ENCODE measurements at regions not wholly inside any gene's neighbourhood (a gene's known extent, or its start where the extent isn't known, plus 50 kb on each side); places are given as distances from the start of the nearest gene placed in this dataset.

DNA sequence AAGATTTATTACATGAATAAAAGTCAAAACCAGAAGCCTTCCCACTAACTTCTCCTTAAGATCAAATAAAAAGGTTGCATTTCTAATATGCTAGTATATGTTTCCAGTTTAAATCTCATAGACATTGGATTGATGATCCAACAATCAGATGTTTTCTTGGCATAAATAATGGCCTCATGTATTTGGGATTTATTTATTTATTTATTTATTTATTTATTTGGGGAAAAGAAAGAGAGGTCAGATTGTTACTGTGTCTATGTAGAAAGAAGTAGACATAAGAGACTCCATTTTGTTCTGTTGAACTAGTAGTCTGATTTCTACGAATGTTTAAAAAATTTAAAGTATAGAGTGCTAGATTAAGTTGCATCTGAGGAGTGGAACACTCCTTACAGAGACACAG lies 422.4 kb downstream of the ADGRL2 start:
- ATAC-seq (no peak), DNase-seq (no peak)
- H3K36me3 Mint-ChIP-seq (ENCODE audit: insufficient read depth): no peaks in the 10 kb centered on the region
- H3K9me3 Mint-ChIP-seq: peaks cover 4% of the 10 kb centered on the region
- H3K4me3 Mint-ChIP-seq: no peak overlapping the region
- H3K27me3 Mint-ChIP-seq (ENCODE audit: low read depth): no peaks in the 10 kb centered on the region
- H3K4me1 Mint-ChIP-seq (ENCODE audit: low read depth): no peaks in the 10 kb centered on the region

- Mint-ChIP-seq H3K4me1 (ENCODE audit: low read depth) (no peaks in the 10 kb centered on the region), H3K4me3 (no peak overlapping the region), H3K9me3 (peaks cover 4% of the 10 kb centered on the region), H3K27me3 (ENCODE audit: low read depth) (no peaks in the 10 kb centered on the region), H3K36me3 (ENCODE audit: insufficient read depth) (no peaks in the 10 kb centered on the region)
- no peak for ATAC-seq
- DNase-seq: no peak
These were observed 421.0 kb downstream of the ADGRL2 start for GRCh38 chr1:82221721-82222120.

- DNase-seq: no peak
- H3K27me3 Mint-ChIP-seq (ENCODE audit: low read depth): no peaks in the 10 kb centered on the region
- no peaks in the 10 kb centered on the region for H3K4me1 Mint-ChIP-seq (ENCODE audit: low read depth)
- no peak for ATAC-seq
- H3K9me3 Mint-ChIP-seq: peaks cover 4% of the 10 kb centered on the region
- no peaks in the 10 kb centered on the region for H3K36me3 Mint-ChIP-seq (ENCODE audit: insufficient read depth)
- no peak overlapping the region for H3K4me3 Mint-ChIP-seq
These were observed 420.0 kb downstream of the ADGRL2 start for GRCh38 chr1:82220754-82221153.

DNA sequence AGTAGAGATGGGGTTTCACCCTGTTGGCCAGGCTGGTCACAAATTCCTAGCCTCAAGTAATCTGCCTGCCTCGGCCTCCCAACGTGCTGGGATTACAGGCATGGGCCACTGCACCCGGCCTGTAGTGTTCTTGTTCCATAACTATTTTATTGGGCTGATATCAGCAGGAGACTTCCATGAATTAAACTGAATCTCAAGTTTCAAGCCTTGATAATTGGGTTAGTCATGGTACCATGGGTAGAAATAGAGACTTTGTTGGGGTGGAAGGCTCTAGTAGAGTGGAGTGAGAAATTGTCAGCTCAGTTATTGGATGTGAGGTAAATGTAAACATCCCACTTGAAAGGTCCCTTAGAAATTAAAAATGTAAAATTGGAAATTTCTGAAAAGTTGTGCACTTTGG lies 419.1 kb downstream of the ADGRL2 start:
- H3K27me3 Mint-ChIP-seq (ENCODE audit: low read depth): no peaks in the 10 kb centered on the region
- ATAC-seq (no peak), DNase-seq (no peak)
- no peaks in the 10 kb centered on the region for H3K4me1 Mint-ChIP-seq (ENCODE audit: low read depth)
- H3K36me3 Mint-ChIP-seq (ENCODE audit: insufficient read depth): no peaks in the 10 kb centered on the region
- H3K9me3 Mint-ChIP-seq: peaks cover 4% of the 10 kb centered on the region
- no peak overlapping the region for H3K4me3 Mint-ChIP-seq

DNA sequence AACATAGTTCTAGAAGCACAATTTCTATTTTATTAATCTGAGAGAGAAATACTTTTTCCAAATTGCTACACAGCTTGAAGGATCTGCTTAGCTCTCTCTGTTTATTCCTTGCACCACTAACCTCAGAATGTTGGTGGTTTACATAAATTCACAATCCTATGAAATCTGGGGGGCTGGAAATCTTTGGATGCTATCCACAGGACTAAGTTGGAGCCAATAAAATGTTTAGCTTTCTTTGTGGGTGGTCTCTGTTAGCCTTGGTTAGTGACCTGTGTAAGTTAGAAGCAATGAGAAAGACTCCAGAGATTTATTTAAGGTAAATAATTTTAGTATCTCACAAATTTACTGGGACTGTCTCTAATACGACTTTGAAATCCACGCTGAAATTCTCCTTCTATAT lies 418.1 kb downstream of the ADGRL2 start:
- no peak for ATAC-seq
- Mint-ChIP-seq H3K4me3 (no peak overlapping the region), H3K9me3 (peaks cover 4% of the 10 kb centered on the region), H3K27me3 (ENCODE audit: low read depth) (no peaks in the 10 kb centered on the region), H3K36me3 (ENCODE audit: insufficient read depth) (no peaks in the 10 kb centered on the region), H3K4me1 (ENCODE audit: low read depth) (no peaks in the 10 kb centered on the region)
- no peak for DNase-seq

DNA sequence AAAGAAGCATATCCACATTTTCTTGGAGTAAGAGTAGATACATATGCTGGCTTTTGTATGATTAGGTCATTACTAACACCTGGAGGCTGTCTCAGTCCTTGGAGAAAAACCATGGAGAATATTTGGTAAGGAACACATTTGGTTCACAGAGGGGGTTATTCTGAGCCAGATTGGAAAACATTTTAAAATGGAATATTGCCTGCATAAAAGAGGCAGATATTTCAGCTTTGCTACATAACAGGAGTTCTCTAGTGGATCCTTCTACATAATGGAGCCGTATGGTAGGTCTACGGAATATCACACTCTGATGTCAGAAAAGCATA lies 415.1 kb downstream of the ADGRL2 start:
- H3K27me3 Mint-ChIP-seq (ENCODE audit: low read depth): no peaks in the 10 kb centered on the region
- ATAC-seq (no peak), DNase-seq (no peak)
- H3K36me3 Mint-ChIP-seq (ENCODE audit: insufficient read depth): no peaks in the 10 kb centered on the region
- no peak overlapping the region for H3K4me3 Mint-ChIP-seq
- H3K9me3 Mint-ChIP-seq: peaks cover 4% of the 10 kb centered on the region
- no peaks in the 10 kb centered on the region for H3K4me1 Mint-ChIP-seq (ENCODE audit: low read depth)

DNA sequence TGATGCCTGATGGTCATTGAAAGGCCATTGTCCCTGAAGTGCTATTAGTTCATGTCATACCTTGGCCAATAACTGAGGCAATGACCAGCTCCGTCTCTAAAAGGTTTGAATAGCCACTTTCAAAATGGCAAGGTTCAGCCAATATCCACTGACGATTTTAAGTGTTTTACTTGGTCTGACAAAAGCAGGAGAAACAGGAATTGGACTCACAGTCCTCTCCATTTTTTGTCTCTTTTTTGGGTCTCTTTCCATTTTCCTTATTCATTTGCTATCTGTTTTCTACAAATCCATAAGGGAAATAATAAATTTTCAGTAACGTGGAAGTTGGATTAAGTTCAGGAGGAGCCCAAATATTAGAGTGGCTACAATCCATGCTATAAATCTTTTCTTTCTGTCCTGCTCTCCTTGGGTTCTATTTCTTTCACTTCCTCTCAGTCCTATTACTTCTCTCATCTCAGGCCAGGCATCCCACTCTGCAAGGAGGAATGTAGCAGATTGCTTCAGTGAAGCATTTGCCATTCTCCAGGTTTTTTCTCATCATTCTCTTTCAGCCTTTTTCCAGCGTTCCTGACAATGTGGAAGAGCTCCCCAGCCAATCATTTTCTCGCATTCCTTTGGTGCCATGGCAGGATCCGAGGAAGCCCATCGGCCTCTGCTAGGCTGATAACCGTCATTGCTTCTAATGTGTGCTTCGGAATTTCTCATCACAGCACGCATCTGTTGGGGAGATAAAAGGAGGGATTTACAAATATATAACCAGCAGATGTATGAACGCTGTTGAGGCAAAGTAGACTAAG lies 414.5 kb downstream of the ADGRL2 start:
- DNase-seq (no peak), ATAC-seq (no peak)
- no peak overlapping the region for H3K4me3 Mint-ChIP-seq
- no peaks in the 10 kb centered on the region for H3K4me1 Mint-ChIP-seq (ENCODE audit: low read depth)
- H3K9me3 Mint-ChIP-seq: no peaks in the 10 kb centered on the region
- H3K27me3 Mint-ChIP-seq (ENCODE audit: low read depth): no peaks in the 10 kb centered on the region
- H3K36me3 Mint-ChIP-seq (ENCODE audit: insufficient read depth): no peaks in the 10 kb centered on the region

DNA sequence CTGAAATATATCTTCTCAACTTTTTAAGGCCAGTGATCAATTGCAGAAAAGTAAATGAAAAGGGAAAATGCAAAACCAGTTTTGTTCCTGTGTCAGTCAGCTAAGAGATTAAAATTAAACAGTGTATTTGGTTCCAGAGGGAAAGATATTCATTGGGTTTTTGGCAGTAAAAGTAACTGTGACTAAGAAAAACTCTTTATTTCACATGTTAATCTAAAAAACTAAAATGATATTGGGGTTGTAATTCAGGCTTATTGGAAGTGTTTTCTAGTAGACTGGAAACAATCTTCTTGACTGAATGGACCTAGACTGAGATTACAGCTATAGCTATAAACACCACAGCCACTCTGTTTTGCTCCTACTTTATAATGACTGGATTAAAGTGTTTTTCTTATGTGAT lies 413.9 kb downstream of the ADGRL2 start:
- H3K9me3 Mint-ChIP-seq: no peaks in the 10 kb centered on the region
- H3K4me3 Mint-ChIP-seq: no peak overlapping the region
- DNase-seq (no peak), ATAC-seq (no peak)
- no peaks in the 10 kb centered on the region for H3K4me1 Mint-ChIP-seq (ENCODE audit: low read depth)
- no peaks in the 10 kb centered on the region for H3K27me3 Mint-ChIP-seq (ENCODE audit: low read depth)
- H3K36me3 Mint-ChIP-seq (ENCODE audit: insufficient read depth): no peaks in the 10 kb centered on the region

- H3K4me1 Mint-ChIP-seq (ENCODE audit: low read depth): no peaks in the 10 kb centered on the region
- no peak overlapping the region for H3K4me3 Mint-ChIP-seq
- no peaks in the 10 kb centered on the region for H3K9me3 Mint-ChIP-seq
- no peaks in the 10 kb centered on the region for H3K27me3 Mint-ChIP-seq (ENCODE audit: low read depth)
- no peaks in the 10 kb centered on the region for H3K36me3 Mint-ChIP-seq (ENCODE audit: insufficient read depth)
- ATAC-seq (no peak), DNase-seq (no peak)
These were observed 396.9 kb downstream of the ADGRL2 start for GRCh38 chr1:82197606-82198005.

- H3K36me3 Mint-ChIP-seq (ENCODE audit: insufficient read depth): no peaks in the 10 kb centered on the region
- H3K4me3 Mint-ChIP-seq: no peak overlapping the region
- H3K4me1 Mint-ChIP-seq (ENCODE audit: low read depth): no peaks in the 10 kb centered on the region
- no peaks in the 10 kb centered on the region for H3K27me3 Mint-ChIP-seq (ENCODE audit: low read depth)
- DNase-seq: no peak
- no peak for ATAC-seq
- H3K9me3 Mint-ChIP-seq: no peaks in the 10 kb centered on the region
These were observed 394.5 kb downstream of the ADGRL2 start for GRCh38 chr1:82195245-82195644.

DNA sequence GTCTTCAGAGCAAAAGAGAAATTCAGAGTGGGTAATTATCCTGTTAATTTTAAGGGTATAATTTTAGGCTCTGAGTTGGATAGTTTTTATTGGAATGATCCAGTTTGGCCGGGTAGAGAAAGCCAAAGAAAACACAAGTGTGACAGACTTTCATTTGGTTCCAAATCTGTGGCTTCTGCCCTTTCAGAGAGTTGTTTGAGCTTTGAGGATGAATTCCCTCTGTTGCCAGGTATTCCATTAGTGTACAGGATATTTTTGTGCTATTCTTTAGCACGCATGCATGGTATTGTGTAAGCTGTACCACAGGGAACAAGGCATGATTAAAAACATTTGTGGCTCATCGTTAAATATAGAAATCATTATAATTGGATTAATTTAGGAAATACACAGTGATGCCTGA lies 384.4 kb downstream of the ADGRL2 start:
- Mint-ChIP-seq H3K9me3 (no peaks in the 10 kb centered on the region), H3K27me3 (ENCODE audit: low read depth) (no peaks in the 10 kb centered on the region), H3K4me3 (no peak overlapping the region), H3K4me1 (ENCODE audit: low read depth) (no peaks in the 10 kb centered on the region), H3K36me3 (ENCODE audit: insufficient read depth) (no peaks in the 10 kb centered on the region)
- ATAC-seq (no peak), DNase-seq (no peak)

GRCh38 chr1:82181846-82182245 lies 381.1 kb downstream of the ADGRL2 start:
- H3K27me3 Mint-ChIP-seq (ENCODE audit: low read depth): no peaks in the 10 kb centered on the region
- ATAC-seq (no peak), DNase-seq (no peak)
- H3K9me3 Mint-ChIP-seq: no peaks in the 10 kb centered on the region
- H3K36me3 Mint-ChIP-seq (ENCODE audit: insufficient read depth): no peaks in the 10 kb centered on the region
- H3K4me1 Mint-ChIP-seq (ENCODE audit: low read depth): no peaks in the 10 kb centered on the region
- no peak overlapping the region for H3K4me3 Mint-ChIP-seq

- no peak overlapping the region for H3K4me3 Mint-ChIP-seq
- H3K9me3 Mint-ChIP-seq: peaks cover under 1% of the 10 kb centered on the region
- no peak for ATAC-seq
- no peaks in the 10 kb centered on the region for H3K36me3 Mint-ChIP-seq (ENCODE audit: insufficient read depth)
- H3K27me3 Mint-ChIP-seq (ENCODE audit: low read depth): no peaks in the 10 kb centered on the region
- DNase-seq: no peak
- no peaks in the 10 kb centered on the region for H3K4me1 Mint-ChIP-seq (ENCODE audit: low read depth)
These were observed 378.4 kb downstream of the ADGRL2 start for GRCh38 chr1:82179131-82179530.

DNA sequence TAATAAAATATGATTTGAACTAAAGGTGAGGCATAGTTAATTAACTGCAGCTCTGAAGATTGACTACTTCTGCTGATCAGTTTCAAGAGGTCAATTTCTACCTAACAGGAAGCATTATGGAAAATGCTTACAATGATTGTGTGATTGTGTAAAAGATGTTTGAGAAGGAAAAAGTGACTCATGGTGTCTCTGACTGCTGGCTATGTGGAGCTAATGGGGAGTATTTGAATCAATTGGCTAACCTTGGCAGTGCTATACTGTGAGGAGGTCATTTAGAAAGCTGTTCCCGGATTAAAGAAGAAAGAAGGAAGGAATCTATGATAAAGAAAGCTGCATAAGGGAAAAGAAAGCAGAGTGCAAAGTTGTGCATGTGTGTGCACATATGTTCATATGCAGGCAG lies 376.5 kb downstream of the ADGRL2 start:
- no peak for ATAC-seq
- Mint-ChIP-seq H3K36me3 (ENCODE audit: insufficient read depth) (no peaks in the 10 kb centered on the region), H3K4me1 (ENCODE audit: low read depth) (no peaks in the 10 kb centered on the region), H3K27me3 (ENCODE audit: low read depth) (no peaks in the 10 kb centered on the region), H3K4me3 (no peak overlapping the region), H3K9me3 (peaks cover 9% of the 10 kb centered on the region)
- DNase-seq: no peak

GRCh38 chr1:82171955-82172354 lies 371.2 kb downstream of the ADGRL2 start:
- Mint-ChIP-seq H3K36me3 (ENCODE audit: insufficient read depth) (no peaks in the 10 kb centered on the region), H3K4me1 (ENCODE audit: low read depth) (no peaks in the 10 kb centered on the region), H3K27me3 (ENCODE audit: low read depth) (no peaks in the 10 kb centered on the region), H3K4me3 (no peak overlapping the region), H3K9me3 (peaks cover 9% of the 10 kb centered on the region)
- DNase-seq (no peak), ATAC-seq (no peak)

- ATAC-seq (no peak), DNase-seq (no peak)
- Mint-ChIP-seq H3K36me3 (ENCODE audit: insufficient read depth) (no peaks in the 10 kb centered on the region), H3K4me1 (ENCODE audit: low read depth) (no peaks in the 10 kb centered on the region), H3K4me3 (no peak overlapping the region), H3K9me3 (peaks cover 3% of the 10 kb centered on the region), H3K27me3 (ENCODE audit: low read depth) (no peaks in the 10 kb centered on the region)
These were observed 367.7 kb downstream of the ADGRL2 start for GRCh38 chr1:82168482-82168881.
